ENCODE measurements at regions not wholly inside any gene's neighbourhood (a gene's known extent, or its start where the extent isn't known, plus 50 kb on each side); places are given as distances from the start of the nearest gene placed in this dataset.

- no peak for TF ChIP-seq CTCF (IDR thresholded peaks at IDR 0.05; ENCODE audit: low read depth, low read length, poor library complexity, severe bottlenecking)
- no peak for TF ChIP-seq EZH2phosphoT487 (IDR thresholded peaks at IDR 0.05; ENCODE audit: borderline replicate concordance, low read length)
Observed at GRCh38 chr1:83627045-83627444, 371.9 kb downstream of the TTLL7 start.
